ENCODE measurements at regions not wholly inside any gene's neighbourhood (a gene's known extent, or its start where the extent isn't known, plus 50 kb on each side); places are given as distances from the start of the nearest gene placed in this dataset.

- no peak for TF ChIP-seq CTCF (IDR thresholded peaks at IDR 0.05)
- TF ChIP-seq POLR2A (IDR thresholded peaks at IDR 0.05): no peak
- TF ChIP-seq EP300 (IDR thresholded peaks at IDR 0.05): no peak
Measured at GRCh38 chr9:28824432-28824963, 1251.2 kb upstream of the C9orf72 start.

GRCh38 chr9:28832168-28832770 lies 1259.0 kb upstream of the C9orf72 start:
- H3K27me3 ChIP-seq: no peaks in the 10 kb centered on the region
- intact Hi-C loops (cut with DNase I): no loop called here
- no peaks in the 10 kb centered on the region for H3K4me1 ChIP-seq (ENCODE audit: insufficient read depth)
- no peak for DNase-seq
- no peak overlapping the region for H3K4me3 ChIP-seq
- TF ChIP-seq CTCF (IDR thresholded peaks at IDR 0.05) (no peak), POLR2A (IDR thresholded peaks at IDR 0.05) (no peak), EP300 (IDR thresholded peaks at IDR 0.05) (no peak)
- no peaks in the 10 kb centered on the region for H3K9me3 ChIP-seq
- no peak overlapping the region for H3K27ac ChIP-seq
- H3K36me3 ChIP-seq: no peaks in the 10 kb centered on the region
- 45 to 58% (median 51%) methylated on average over 3 of the region's 3 CpGs for WGBS, 3 donors

More at GRCh38 chr9:28824432-28824963, 1251.2 kb upstream of the C9orf72 start:
- Histone ChIP-seq H3K4me1 (ENCODE audit: insufficient read depth) (no peaks in the 10 kb centered on the region), H3K27me3 (no peaks in the 10 kb centered on the region), H3K27ac (no peak overlapping the region), H3K4me3 (no peak overlapping the region), H3K36me3 (no peaks in the 10 kb centered on the region), H3K9me3 (no peaks in the 10 kb centered on the region)
- no peak for DNase-seq
- 52 to 61% (median 57%) methylated on average over 1 of the region's 1 CpG for WGBS, 3 donors
- intact Hi-C loops (cut with DNase I): no loop called here

- H3K9me3 ChIP-seq: no peaks in the 10 kb centered on the region
- 74 to 78% (median 77%) methylated on average over 1 of the region's 1 CpG for WGBS, 3 donors
- no peak for DNase-seq
- H3K27me3 ChIP-seq: no peaks in the 10 kb centered on the region
- intact Hi-C loops (cut with DNase I): no loop called here
- TF ChIP-seq EP300 (IDR thresholded peaks at IDR 0.05) (no peak), CTCF (IDR thresholded peaks at IDR 0.05) (no peak), POLR2A (IDR thresholded peaks at IDR 0.05) (no peak)
- H3K4me3 ChIP-seq: no peak overlapping the region
- H3K27ac ChIP-seq: no peak overlapping the region
- H3K36me3 ChIP-seq: no peaks in the 10 kb centered on the region
- no peaks in the 10 kb centered on the region for H3K4me1 ChIP-seq (ENCODE audit: insufficient read depth)
Measured at GRCh38 chr9:28834156-28834555, 1260.9 kb upstream of the C9orf72 start.

- intact Hi-C loops (cut with DNase I): no loop called here
- H3K27me3 ChIP-seq: no peaks in the 10 kb centered on the region
- no peaks in the 10 kb centered on the region for H3K36me3 ChIP-seq
- no peak for DNase-seq
- WGBS, 3 donors: 88 to 98% (median 92%) methylated on average over 9 of the region's 9 CpGs
- H3K9me3 ChIP-seq: no peaks in the 10 kb centered on the region
- no peak overlapping the region for H3K4me3 ChIP-seq
- no peaks in the 10 kb centered on the region for H3K4me1 ChIP-seq (ENCODE audit: insufficient read depth)
- no peak overlapping the region for H3K27ac ChIP-seq
- TF ChIP-seq EP300 (IDR thresholded peaks at IDR 0.05) (no peak), CTCF (IDR thresholded peaks at IDR 0.05) (no peak), POLR2A (IDR thresholded peaks at IDR 0.05) (no peak)
Measured at GRCh38 chr9:28839778-28840430, 1266.6 kb upstream of the C9orf72 start.

Data from ovary (tissue), 7 donors.